BJ (cell line): ENCODE measurements at regions not wholly inside any gene's neighbourhood (a gene's known extent, or its start where the extent isn't known, plus 50 kb on each side); places are given as distances from the start of the nearest gene placed in this dataset.
A peak's percentile ranks its signal among the peaks of the same experiment; 100 is the strongest.
"Not testable (repeated sequence)": the region's sequence is repeated elsewhere in the genome, so short reads cannot be mapped to it uniquely, and the experiment has no call there.

Experiments
- CTCF ChIA-PET: fragments of 350-600 bp; formaldehyde crosslinking; extraction: SDS; loops from one replicate; lab custom pipeline; 2021; ENCODE audit warnings: antibody characterized with exemption, inconsistent platforms; lab: Yijun Ruan, JAX
- POLR2A ChIA-PET: fragments of 300-600 bp; sonication (Branson Sonifier 250); formaldehyde crosslinking; extraction: SDS; loops from one replicate; lab custom pipeline; 2021; ENCODE audit warnings: antibody characterized with exemption; lab: Charles Lee
- DNase-seq: peaks from one replicate; pipeline ENCODE4 v3.0.0-alpha.2; 2011; ENCODE audit warnings: low read depth
- H3K27me3 ChIP-seq: 2 replicates; pipeline ENCODE4 v1.6.0; 2011; ENCODE audit warnings: low read length; ENCODE audit not compliant: control insufficient read depth, insufficient read depth
- H3K36me3 ChIP-seq: 2 replicates; pipeline ENCODE4 v1.5.1; 2011; ENCODE audit warnings: low read length; ENCODE audit not compliant: control insufficient read depth, insufficient read depth
- H3K4me3 ChIP-seq: 2 replicates; pipeline ENCODE4 v1.5.1; 2011; ENCODE audit warnings: low read depth, mild to moderate bottlenecking, control low read depth, low read length
- TF ChIP-seq, protein P1 (sequence below): IDR thresholded peaks from 2 replicates; pipeline ENCODE4 v1.5.1; 2011; ENCODE audit warnings: low read depth, mild to moderate bottlenecking, control low read depth, inconsistent platforms, low read length, moderate library complexity; ENCODE audit not compliant: insufficient read depth

DNA sequence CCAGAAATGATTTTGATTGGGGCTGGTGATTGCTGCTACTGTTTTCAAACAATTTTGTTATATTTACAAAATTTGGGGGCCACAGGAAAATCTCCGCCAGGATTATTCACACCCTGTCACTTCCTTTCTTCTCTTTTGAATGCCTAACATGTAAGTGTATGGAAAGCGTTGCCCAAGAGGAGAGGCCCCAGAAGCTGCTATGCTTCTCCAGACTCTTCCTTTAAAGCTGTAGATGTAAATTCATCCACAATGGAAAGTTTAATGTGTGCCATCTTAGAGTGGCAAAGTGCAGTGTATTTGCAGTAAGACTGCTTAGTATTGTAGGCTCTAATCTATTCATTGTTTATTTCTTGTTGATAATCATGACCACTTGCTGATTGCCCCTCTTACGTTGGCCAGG lies 136.7 kb upstream of the LRIG3 start:
- Histone ChIP-seq H3K27me3 (no peaks in the 10 kb centered on the region), H3K4me3 (no peak overlapping the region), H3K36me3 (no peaks in the 10 kb centered on the region)
- POLR2A ChIA-PET, result no interaction called here
- CTCF ChIA-PET, result no interaction called here
- no peak for DNase-seq
- TF ChIP-seq, protein P1, sequence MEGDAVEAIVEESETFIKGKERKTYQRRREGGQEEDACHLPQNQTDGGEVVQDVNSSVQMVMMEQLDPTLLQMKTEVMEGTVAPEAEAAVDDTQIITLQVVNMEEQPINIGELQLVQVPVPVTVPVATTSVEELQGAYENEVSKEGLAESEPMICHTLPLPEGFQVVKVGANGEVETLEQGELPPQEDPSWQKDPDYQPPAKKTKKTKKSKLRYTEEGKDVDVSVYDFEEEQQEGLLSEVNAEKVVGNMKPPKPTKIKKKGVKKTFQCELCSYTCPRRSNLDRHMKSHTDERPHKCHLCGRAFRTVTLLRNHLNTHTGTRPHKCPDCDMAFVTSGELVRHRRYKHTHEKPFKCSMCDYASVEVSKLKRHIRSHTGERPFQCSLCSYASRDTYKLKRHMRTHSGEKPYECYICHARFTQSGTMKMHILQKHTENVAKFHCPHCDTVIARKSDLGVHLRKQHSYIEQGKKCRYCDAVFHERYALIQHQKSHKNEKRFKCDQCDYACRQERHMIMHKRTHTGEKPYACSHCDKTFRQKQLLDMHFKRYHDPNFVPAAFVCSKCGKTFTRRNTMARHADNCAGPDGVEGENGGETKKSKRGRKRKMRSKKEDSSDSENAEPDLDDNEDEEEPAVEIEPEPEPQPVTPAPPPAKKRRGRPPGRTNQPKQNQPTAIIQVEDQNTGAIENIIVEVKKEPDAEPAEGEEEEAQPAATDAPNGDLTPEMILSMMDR, result no peak

DNA sequence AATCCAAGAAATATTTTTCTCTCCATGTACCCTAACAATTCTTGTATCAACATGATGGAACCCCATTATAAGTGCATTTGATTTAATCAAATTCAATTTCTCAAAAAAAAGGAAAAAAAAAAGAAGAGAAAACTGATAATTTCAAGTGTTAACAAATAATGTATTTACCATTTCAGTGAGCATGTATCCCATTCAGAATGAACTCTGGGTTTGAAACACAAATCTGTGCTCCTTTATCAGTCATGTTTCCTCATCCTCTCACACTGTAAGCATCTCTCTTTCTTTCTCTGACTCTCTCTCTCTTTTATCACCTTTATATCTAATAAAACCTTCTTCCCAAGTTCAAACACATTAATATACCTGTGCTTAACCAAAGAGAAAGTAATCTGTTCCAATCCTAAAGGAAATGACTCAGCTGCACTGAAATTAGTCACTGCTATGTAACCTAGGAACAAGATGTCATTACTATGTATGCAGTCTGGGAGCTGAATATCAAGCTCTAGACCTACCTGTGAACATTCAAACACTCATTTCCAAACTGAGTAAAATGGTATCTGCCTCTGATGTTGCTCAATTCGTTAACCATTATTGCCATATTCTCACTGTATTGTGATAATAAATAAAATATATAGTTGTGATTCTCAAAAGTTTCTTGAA lies 135.0 kb upstream of the LRIG3 start:
- CTCF ChIA-PET, result interaction anchor here (2.7 kb wide), 1 partner anchor 12 kb away, joined by 8 read pairs; no protein-coding TSS in a partner anchor
- Histone ChIP-seq H3K4me3 (no peak overlapping the region), H3K27me3 (no peaks in the 10 kb centered on the region), H3K36me3 (no peaks in the 10 kb centered on the region)
- DNase-seq, result peak; percentile 45
- TF ChIP-seq, protein P1, result no peak
- POLR2A ChIA-PET, result no interaction called here

DNA sequence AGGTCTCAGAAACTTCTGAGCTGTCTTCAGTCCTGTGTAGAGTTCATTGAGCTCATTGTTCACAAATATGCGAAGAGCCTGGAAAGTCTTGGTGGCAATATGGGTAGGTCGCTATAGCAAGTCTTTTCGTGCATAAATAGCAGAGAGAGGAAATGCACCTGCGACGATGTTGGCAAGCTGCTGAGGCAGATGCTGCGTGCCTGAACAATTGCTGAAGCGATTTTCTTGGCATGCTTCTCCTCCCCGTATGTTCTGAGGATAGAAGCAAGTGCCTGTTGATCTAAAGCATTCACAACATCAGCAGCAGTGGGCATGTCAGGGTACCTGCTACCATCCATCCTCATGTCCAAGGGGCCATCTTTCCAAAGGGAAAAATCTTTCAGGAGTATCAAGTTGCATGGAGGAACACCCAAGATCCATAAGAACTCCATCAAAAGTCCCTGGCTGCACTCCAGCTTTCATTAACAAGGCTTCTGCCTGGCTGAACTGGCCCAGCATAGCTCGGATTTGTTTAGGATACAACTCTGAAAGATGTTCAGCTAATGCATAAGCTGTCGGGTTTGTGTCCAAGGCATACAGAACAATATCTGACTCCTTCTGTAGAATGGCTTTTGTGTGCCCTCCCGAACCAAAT lies 133.1 kb upstream of the LRIG3 start:
- ChIA-PET POLR2A (interaction anchor here (0.6 kb wide), 1 partner anchor 135 kb away, joined by 4 read pairs; no protein-coding TSS in a partner anchor), CTCF (interaction anchor here (1.0 to 2.7 kb wide), 2 partner anchors 14 to 513 kb away, joined by 3 to 8 read pairs; no protein-coding TSS in a partner anchor)
- not testable (repeated sequence) for H3K4me3 ChIP-seq

DNA sequence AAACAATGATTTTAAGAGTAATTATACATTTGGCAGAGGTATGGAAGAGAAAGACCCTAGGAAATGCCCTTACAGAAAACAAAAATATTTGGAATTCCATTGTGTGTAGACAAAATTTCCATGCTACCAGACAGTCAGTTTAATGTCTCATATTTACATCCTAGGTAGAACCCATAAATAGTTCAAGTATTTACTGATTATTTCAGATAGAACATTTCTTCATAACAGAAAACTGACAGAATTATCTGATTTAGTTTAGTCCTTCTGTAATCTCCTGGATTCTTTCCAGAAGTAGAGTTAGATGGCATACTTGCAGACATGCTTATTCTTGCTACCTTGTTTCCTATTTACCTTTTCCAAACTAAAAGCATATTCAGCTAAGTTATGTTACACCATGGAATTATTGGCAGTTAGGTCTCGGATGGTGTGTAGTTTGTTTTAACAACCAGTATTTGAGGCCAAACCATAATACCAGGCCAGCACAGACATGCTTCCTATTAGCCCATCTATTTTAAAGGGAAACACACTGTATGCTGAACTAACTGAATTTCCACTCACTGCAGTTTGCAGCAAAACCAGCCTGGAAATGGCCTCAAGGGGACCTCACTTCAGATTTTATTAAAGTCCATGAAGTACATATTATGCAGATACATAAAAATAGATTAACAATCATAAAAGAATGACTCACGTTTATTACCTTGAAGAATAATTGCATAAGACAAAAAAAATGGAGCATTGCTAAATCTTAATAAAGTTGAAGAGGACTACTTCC lies 126.6 kb upstream of the LRIG3 start:
- TF ChIP-seq, protein P1, result no peak
- Histone ChIP-seq H3K27me3 (no peaks in the 10 kb centered on the region), H3K36me3 (no peaks in the 10 kb centered on the region), H3K4me3 (no peak overlapping the region)
- CTCF ChIA-PET, result no interaction called here
- no peak for DNase-seq
- POLR2A ChIA-PET, result no interaction called here

More for the DNA sequence above, 133.1 kb upstream of the LRIG3 start:
- H3K36me3 ChIP-seq, DNase-seq, H3K27me3 ChIP-seq: not testable (repeated sequence)

DNA sequence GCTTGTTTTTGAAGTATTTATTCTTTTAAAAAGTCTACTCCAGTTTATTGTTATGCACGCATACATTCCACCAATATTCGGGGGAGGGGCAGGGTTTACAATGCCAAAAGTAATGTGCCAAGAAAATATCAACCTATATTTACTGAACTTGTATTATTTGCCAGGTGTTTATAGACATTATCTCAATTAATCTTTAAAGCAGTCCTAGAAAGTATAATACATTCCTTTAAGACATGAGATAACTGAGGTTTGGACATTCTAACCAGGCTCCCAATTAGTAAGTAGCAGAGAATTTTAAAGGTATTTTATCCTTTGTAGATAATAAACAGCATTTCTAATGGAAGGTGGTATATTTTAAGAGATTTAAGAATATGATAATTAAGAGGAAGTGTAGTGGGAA lies 124.5 kb upstream of the LRIG3 start:
- TF ChIP-seq, protein P1, result no peak
- no peak for DNase-seq
- H3K4me3 ChIP-seq, result no peak overlapping the region
- ChIA-PET CTCF (no interaction called here), POLR2A (no interaction called here)
- no peaks in the 10 kb centered on the region for H3K27me3 ChIP-seq
- H3K36me3 ChIP-seq, result no peaks in the 10 kb centered on the region
